Epidermal melanocyte (primary cell): ENCODE measurements at regions not wholly inside any gene's neighbourhood (a gene's known extent, or its start where the extent isn't known, plus 50 kb on each side); places are given as distances from the start of the nearest gene placed in this dataset.

Experiments used
- DNase-seq: peaks from one replicate; pipeline ENCODE4 v3.0.0; 2011; ENCODE audit warnings: low spot score; ENCODE audit not compliant: insufficient read length

DNA sequence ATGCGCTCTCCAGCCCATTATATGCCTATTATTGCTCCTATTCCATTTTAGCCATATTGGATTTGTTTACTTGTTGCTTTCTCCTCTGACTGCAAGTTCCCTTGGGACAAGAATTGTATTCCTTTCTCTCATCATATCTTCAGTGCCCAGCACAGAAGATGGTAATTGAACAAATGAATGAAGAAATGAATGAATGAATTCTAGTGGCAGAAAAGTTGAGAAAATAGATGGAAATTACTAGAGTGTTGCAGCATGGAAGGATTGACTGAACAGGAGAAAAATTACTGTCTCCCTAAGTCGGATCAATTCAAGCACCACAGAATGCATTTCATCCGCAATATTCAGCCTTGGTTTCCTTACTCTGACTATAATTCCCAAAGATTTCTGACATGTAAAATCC is 1243.2 kb downstream of the SORCS1 start:
- no peak for DNase-seq

DNA sequence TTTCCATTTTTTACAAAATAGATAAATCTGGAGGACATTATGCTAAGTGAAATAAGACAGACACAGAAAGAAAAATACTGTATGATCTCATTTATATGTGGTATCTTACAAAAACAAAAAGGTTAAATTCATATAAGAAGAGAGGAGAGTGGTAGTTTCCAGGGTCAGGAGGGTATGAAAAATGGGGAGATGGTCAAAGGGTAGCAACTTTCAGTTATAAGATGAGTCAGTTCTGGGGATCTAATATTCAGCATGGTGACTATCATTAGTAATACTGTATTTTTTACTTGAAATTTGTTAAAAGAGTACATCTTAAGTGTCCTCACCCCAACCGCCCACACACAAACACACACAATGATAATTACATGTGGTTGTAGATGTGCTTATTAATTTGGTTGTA is 1250.1 kb downstream of the SORCS1 start:
- no peak for DNase-seq

DNA sequence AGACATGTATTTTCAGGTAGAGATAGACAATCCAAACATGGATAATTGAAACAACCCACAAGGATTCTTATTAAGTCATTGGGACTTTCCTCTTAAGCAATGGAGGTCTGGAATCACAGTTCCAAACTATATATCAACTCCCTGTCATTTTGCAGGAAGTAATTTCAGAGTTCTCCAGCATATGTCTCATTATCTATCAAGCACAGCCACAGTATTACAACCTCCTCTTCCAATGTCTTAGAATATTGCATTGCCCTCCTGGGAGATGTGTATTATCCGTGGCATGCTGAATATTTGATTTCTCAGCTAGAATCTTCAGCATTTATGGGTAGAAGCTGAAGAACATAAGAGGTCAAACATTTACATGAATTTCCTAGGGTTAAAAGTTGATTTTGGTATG is 1255.8 kb downstream of the SORCS1 start:
- no peak for DNase-seq

DNA sequence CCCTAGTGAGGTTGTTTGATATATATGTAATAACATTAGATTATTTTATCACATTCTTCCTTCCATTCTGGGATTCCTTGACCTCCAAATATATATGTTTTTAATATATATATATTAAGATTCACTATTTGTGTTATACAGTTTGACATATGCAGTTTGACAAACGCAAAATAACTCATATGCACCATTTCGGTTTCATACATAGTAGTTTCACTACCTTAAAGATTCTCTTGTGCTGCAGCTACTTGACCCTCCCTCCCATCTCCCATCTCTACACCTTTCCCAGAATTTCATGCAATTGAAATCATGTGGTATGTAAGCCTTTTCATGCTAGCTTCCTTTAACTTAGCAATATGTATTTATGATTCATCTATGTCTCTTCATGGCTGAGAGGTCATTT is 1244.4 kb downstream of the SORCS3 start:
- DNase-seq = no peak

DNA sequence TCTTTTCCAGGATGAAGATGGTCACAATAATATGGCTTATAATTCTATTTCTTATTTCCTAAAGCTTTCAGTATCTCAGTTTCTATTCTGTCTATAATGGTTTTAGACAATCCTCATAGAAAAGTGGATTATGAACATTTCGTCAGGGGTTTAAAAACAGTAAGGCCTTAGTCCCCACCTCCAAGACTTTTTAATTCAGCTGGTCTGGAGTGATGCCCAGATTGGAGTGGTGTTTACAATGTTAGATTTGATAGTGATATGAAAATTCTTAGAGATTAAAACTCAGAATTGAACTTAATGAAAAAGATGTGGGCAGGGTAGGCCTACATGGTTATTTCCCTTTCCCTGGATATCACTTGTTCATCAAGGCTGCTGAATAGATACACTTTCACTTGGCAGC is 1238.3 kb downstream of the SORCS3 start:
- no peak for DNase-seq

DNA sequence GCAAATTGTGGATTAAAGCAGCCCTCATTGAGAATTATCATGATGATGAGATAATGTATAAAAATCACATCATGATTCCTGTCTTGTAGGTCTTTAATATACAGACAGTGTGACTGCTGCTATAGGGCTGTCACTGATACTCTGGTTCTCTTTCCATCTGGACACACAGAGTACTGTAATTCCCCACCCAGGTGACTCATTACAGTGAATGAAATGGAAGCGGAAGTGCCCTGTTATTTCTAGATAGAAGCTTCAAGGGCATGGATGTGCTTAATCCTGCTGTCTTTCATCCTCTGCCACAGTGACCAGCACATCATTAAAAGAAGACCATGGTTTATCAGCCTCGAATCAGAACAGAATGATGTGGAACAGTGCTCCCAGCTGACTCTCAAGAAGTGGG is 1234.0 kb downstream of the SORCS3 start:
- DNase-seq = no peak

DNA sequence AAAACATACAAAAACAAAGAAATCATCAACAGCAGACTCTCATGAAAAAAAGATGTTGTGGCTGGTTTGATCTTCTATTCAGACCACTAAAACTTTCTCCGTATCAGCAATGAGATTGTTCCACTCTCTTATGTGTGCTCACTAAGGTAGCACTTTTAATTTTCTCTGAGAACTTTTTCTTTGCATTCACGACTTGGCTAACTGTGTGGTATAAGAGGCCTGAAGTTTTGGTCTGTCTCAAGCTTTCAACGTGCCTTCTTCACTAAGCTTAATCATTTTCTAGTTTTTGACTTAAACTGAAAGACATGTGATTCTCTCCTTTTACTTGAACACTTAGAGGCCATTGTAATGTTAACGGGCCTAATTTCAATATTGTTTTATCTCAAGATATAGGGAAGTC is 1231.6 kb downstream of the SORCS3 start:
- no peak for DNase-seq

DNA sequence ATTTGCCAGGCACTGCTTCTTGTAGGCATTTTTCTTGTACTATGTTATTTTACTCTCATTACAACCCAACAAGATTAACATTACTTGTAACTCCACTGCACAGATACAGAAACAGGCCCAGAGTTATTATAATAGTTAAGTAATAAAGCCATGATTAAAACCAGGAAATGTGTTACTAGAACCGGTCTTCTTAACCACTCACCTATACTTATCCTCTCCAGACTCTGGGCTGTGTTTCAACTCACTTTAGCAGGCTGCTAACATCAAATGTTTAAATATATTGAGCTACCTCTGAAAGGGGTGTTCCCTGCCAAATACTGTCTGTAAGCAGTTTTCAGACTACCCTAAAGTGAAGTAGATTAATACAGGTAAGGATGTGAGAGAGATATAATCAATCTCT is 1227.8 kb downstream of the SORCS3 start:
- DNase-seq = no peak

DNA sequence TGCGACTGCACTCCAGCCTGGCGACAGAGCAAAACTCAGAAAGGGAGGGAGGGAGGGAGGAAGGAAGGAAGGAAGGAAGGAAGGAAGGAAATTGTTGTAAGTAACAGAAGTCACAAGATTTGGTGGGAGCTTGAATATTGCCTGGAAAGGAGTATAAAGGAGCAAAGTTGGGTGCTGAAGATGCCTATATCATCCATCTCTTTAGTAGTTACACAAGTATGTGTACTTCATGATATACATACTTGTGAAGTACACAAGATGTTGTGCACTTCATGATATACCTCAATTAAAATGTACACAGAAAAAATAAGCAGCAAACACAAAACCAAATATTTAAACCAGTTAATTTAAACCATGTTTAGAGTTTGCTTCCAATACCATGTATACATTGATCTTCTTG is 1223.8 kb downstream of the SORCS3 start:
- no peak for DNase-seq

DNA sequence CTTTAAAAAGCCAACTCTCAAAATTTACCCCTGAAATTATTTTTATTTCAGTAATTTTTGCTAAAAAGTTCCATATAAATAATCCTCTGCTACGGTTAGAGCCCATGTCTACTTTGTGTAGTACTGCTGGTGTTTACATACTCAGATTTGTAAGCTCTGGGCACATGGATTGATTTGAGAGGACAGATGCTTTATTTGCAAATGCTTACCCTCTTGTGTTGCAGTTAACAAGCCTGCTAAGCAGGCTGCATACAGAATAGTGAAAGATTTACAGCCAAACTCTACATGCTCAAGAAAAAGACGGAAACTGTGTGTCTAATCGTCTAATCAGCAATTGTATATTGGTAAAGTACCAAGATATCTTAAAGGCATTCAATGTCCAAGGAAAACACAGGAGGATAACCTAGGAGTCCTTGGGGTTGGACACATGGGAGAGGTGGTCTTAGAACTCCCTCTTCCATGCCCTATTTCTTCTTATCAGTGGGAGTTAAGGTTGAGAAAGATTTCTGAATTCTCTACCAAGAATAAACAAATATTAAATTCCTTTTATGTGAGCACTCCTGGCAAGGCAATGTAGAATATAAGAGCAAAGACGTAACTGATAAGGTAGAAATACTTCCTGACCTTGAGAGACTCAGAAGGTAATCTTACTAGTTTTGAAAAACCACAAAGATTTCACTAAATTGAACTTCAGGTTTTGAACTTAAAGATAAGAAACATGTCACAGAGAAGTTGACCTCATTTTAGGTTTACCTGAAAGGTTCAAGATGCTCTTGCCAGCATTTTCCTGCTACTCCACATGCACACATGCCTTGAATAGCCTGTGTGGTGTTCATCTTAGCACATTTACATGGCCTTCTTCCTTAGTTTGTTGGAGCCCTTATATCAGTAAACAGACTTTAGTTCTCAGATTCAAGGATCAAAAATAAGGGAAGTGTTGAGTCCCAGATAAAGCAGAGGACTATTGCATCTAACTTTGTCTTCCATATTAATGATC is 1216.5 kb downstream of the SORCS3 start:
- no peak for DNase-seq

DNA sequence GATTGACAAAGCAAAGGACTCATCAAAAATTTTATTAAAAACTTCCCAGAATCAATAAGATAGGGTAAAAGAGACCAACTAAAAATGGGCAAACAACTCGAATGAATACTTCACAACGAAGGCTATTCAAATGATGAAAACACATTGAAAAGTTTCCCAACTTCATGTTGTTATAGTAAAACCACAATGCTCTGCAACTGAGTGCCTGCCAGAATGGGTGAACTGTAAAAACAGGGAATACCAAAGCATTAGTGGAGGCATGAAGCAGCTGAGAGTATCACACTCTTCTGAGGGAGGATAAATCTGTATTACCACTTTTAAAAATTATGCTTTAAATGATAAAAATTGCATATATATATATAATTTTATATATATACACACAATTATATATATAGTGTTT is 1214.7 kb downstream of the SORCS3 start:
- no peak for DNase-seq

DNA sequence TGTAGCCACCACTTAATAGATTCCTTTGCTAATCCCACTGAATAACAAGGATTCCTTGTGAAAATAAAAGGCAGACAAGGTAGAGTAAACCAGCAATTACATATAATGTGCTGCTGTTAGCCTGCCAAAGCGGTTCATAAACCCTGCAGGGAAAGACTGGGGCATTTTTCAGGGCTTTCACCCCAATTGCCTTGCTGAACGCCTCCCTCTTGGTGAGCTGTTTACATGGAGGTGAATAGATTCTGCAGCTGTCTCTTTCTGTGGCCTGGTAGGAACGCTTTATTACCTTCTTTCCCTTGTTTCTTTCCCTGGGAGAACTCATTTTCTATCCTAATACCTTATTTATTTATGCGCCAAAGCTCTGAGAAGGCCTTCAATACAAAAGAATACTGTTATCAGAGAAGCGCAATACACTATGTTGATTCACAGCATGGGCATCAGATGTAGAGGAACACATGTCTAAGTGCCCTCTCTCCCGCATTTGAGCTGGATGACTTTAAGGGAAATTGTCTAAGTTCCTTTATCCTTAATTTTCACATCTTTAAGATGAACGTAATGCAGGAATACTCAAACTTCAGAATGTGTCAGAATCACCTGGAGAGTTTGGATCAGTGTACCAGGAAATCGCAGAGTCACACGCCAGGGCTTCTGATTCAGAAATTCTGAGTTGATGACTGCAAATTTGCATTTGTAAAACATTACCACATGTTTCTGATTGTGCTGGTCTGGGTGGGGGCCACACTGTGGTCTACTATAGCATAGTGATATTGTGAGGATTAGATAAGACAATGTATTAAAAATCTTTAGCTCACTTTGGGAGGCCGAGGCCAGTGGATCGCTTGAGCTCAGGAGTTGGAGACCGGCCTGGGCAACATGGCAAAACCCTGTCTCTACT is 1203.8 kb downstream of the SORCS3 start:
- DNase-seq = no peak

DNA sequence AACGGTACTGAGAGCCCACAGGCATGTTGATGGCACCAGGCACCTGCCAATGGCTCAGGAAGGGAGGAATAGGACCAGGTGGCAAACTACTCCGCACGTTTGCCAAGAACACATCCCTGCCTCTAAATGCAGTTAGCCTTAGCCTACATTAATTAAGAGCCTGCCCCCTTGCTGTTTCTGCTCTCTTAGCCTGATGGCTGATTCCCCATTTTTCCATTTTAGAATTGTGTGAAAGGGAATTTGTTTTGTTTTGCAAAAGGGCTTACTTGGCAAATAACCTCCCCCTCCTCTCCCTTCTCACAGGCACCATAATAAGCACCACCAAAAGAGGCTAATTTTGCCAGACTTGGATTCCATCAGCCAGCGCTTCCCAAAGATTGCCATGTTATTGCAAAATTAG is 1203.2 kb downstream of the SORCS3 start:
- DNase-seq = no peak

DNA sequence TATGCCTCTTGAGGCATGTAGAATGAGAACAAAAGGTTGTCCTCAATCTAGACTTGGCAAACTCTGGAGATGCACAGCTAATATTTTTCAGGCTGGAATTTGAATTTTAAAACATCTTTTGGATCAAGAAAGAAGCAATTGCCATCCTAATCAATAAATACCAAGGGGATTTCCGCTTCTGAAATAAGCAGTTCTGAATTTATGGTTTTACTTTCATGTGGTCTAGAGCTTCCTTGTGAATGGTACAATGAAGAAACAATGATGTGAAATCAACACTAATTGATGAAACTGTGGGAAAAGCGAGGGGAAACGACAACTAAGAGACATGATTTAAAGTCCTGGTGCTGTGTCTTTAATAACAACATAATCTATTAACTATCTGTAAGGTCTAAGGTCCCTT is 1202.7 kb downstream of the SORCS3 start:
- no peak for DNase-seq

DNA sequence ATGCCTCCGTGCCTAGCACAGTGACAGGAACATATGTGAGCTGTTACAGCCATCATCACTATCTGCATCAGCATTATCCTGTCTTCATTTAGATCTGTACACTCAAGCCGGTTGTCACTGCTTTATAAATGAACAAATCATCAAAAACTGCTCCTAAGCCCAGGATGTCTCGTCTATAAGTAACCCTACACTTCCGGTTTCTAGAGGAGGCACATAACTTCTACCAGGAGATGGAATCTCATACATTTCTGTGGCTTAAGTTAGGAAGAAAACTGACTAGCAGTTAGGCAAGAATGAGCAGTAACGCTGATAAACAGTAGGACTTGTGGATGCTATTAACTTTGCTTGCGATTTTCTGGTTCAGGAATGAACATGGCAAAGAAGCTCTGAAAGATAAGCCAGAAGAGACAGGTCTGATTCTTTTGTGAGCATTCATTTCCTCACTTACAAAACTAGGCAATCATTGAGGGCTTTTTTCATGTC is 1199.2 kb downstream of the SORCS3 start:
- DNase-seq = no peak

DNA sequence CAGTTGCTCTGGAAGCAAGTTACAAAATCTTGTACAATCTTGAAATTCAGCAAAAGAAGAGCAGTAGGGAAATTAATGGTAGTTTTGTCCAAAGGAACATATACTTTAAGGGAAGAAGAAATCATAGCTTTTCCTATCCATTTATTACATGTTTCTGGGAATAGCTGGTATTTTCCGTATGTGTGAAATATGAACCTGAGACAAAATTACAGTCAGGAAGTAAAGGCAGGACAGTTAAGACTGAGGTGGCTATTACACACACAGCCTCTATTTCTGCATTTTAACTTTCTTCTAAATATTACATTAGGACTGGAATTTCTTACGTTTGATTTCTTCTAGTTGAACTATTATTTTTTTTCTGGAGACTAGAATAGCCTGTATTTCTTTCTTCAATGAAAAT is 1197.3 kb downstream of the SORCS3 start:
- DNase-seq = no peak

DNA sequence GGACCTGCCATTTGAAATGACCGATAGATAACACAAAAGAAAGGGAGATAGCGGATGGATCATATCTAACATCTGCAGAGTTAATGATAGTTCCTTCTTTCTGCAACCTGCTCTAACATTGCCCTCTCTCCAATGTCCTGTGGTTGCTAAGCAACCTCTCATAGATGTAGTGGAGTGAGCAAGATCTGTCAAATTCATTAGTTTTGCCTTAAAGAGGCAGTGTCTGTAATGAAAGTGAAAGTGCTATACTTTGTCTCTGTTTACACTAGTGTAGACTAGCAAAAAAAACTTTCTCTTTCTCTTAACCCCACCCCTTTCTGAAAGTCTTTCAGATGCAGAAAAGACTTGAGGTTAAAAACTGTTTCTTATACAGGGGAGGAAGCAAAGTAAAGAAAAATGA is 1196.9 kb downstream of the SORCS3 start:
- DNase-seq = no peak

DNA sequence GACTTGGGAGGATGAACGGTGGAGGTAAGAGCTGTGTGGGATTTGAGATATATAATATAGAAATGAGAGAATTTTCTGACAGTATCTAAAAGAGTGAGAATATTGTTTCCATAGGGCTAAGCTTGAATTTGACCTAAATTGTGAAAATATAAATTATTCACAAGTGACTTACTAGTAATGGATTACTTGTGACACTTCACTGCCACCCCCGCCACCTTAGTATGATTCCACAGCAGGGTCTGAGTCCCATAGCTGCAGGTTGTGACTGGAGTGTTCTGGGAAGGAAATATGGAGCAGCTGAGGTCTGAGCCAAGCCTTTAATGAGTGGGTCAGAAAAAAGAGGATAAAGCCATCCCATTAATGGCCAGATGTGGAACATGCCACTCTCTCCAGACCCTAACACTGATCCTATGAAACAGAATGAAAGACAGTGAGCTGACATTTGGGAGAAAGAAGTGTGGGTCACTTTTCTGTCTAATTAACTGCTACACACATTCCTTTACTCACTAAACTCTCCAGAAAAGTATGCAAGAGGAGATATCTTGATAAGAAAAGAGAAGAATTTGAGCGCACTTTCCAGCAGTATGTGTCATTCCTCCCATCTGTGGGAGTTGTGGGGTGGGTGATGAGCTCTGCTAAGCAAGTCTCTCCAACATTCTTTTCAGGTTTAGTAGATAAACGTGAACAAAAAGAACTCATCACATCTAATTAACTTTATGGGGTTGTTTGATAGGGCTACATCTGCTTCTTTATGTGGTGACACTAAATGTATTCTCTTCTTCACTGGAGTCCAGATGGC is 1193.4 kb downstream of the SORCS3 start:
- no peak for DNase-seq

DNA sequence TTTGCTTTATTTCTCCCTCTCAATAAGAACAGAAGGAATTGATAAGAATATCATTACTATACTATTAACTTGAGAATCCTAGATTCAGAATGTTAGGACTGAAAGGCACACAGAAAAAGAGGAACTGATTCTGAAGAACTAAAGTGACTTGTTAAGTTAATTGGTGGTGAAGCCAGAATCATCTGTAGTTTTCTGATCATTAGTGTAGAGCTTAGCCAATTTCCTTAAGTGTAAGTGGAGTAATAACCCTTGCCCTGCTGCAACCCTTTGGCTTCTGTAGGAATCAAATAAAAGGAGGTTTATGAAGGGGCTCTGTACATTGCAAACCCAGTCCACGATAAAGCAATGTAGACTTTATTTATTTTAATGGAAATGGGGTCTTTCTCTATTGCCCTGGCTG is 1186.0 kb downstream of the SORCS3 start:
- no peak for DNase-seq

DNA sequence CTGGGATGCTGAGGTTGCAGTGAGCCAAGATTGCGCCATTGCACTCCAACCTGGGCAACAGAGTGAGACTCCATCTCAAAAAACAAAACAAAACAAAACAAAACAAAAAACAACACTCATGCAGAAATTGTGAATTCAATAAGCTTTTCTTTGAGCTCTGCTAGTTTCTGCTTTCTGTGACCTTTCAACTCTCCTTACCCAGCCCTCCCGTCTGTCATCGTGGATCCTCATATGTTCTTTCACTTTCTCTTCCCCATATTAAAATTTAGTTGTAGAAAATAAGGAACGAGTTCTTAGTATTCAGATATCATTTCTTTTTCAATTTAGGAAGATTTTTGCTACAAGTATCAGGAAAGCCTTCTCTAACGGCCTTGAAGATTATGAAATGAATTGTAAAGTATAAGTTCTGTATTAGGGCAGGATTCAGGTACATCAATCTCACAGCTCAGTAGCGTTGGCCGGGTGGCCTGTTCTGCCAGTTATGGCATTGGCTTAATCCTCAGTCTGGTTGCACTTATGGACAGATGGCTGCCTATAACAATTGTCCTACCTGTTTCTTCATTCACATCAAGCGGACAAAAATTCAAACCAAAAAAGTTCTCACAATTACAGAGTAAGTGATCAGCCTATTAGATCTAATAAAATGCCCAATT is 1167.0 kb downstream of the SORCS3 start:
- no peak for DNase-seq

DNA sequence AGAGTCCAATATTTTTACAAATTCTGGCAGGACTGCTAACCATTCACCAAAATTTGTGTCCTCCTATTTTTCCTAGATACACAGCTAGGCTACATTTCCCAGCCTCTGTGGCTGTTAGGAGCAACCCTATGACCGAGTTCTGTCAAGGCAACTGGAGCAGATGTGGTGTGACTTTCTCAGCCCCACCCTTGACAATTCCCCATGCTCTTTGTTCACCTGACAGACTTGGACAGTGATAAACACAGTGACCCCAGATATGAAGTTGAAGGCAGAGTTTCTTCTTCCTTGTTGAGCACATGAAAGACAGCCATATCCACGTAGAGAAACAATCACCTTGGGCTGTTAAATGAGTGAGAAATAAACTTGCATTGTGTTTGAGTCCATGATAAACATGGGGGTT is 1162.1 kb downstream of the SORCS3 start:
- no peak for DNase-seq
